GM12874 (cell line): ENCODE measurements at regions not wholly inside any gene's neighbourhood (a gene's known extent, or its start where the extent isn't known, plus 50 kb on each side); places are given as distances from the start of the nearest gene placed in this dataset.

Source experiments
- TF ChIP-seq, protein P1 (sequence below): IDR thresholded peaks from 2 replicates; pipeline ENCODE4 v1.5.1; 2011; ENCODE audit warnings: low read depth, mild to moderate bottlenecking, control low read depth, low read length, moderate library complexity; ENCODE audit not compliant: insufficient read depth

- TF ChIP-seq, protein P1, sequence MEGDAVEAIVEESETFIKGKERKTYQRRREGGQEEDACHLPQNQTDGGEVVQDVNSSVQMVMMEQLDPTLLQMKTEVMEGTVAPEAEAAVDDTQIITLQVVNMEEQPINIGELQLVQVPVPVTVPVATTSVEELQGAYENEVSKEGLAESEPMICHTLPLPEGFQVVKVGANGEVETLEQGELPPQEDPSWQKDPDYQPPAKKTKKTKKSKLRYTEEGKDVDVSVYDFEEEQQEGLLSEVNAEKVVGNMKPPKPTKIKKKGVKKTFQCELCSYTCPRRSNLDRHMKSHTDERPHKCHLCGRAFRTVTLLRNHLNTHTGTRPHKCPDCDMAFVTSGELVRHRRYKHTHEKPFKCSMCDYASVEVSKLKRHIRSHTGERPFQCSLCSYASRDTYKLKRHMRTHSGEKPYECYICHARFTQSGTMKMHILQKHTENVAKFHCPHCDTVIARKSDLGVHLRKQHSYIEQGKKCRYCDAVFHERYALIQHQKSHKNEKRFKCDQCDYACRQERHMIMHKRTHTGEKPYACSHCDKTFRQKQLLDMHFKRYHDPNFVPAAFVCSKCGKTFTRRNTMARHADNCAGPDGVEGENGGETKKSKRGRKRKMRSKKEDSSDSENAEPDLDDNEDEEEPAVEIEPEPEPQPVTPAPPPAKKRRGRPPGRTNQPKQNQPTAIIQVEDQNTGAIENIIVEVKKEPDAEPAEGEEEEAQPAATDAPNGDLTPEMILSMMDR: no peak
These were observed 239.9 kb downstream of the OPA1 start for GRCh38 chr3:193832833-193833413.

GRCh38 chr3:193833592-193833991, 240.6 kb downstream of the OPA1 start:
- TF ChIP-seq, protein P1: no peak

GRCh38 chr3:193835414-193835813, 242.4 kb downstream of the OPA1 start:
- TF ChIP-seq, protein P1: no peak

DNA sequence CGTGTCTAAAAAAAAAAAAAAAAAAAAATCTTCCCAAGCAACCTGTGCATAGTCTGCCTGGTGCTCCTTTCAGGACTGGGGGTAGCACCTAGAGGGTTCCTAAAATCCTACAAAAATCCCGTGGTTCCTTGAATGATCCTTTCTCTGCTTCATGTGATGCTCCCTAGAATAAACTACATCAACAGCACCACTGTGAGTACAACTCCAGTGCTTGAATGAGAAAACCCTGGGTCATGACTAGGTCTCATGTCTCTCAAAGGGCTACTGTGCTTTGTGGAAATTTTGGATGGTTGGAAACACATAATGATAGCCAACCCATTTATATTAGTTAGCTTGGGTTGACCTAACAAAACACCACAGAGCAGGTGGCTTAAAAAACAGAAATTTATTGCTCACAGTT, 243.5 kb downstream of the OPA1 start:
- TF ChIP-seq, protein P1: no peak

GRCh38 chr3:193836918-193837317, 243.9 kb downstream of the OPA1 start:
- TF ChIP-seq, protein P1: no peak

- TF ChIP-seq, protein P1: no peak
These were observed 244.4 kb downstream of the OPA1 start for GRCh38 chr3:193837347-193837827.

DNA sequence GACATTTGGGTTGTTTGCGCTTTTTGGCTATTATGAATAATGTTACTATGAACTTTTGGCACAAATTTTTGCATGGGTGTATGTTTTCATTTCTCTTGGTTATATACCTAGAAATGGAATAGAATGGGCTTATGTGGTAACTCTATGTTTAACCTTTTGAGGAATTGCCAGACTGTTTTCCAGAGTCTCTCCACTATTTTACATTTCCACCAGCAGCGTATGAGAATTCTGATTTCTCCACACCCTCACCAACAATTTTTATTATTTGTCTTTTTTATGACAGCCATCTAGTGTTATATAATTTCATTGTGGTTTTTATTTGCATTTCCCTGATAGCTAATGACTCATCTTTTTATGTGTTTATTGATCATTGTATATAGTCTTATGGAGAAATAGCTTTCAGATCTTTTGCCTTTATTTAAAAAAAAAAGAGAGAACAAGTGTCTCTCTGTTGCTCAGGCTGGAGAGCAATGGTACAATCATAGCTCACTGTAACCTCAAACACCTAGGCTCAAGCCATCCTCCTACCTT, 247.2 kb downstream of the OPA1 start:
- TF ChIP-seq, protein P1: no peak
